Astrocyte of the cerebellum (primary cell): ENCODE measurements at regions not wholly inside any gene's neighbourhood (a gene's known extent, or its start where the extent isn't known, plus 50 kb on each side); places are given as distances from the start of the nearest gene placed in this dataset.

Experiments
- DNase-seq: peaks from one replicate; pipeline ENCODE4 v3.0.0-alpha.2; 2011; ENCODE audit warnings: low read depth
- H3K4me3 ChIP-seq: 2 replicates; pipeline ENCODE4 v1.5.1; 2011; ENCODE audit warnings: mild to moderate bottlenecking, low read depth, low read length, moderate library complexity
- in situ Hi-C: cut with HindIII; loops from 2 replicates; pipeline ENCODE4 v1.10.0; 2017; ENCODE audit warnings: low sequenced_read_pairs
- TF ChIP-seq, protein P1 (sequence below): IDR thresholded peaks from 2 replicates; pipeline ENCODE4 v1.5.1; 2012; ENCODE audit warnings: low read length, low read depth, moderate library complexity, mild to moderate bottlenecking; ENCODE audit errors: missing control alignments

DNA sequence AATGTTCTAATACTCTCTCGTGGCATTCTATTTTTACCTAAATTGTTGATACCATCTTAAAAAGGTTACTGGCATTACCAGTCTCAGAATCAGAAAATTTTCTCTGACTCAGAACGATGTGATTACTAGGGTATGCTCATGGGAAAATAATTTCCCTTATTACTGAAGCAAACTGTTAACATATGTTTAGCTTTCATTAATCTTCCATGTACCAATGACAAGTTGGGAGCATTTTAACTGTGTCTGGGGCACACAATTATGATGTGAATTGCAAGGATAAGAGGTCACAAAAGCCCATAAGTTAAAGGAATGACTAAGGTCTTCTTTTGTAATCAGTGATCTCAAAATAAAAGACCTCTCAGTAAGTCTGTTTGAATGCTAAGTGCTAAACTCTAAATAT, 1254.6 kb downstream of the PCDH18 start:
- H3K4me3 ChIP-seq, result no peak overlapping the region
- in situ Hi-C loops, result no loop called here
- TF ChIP-seq, protein P1, sequence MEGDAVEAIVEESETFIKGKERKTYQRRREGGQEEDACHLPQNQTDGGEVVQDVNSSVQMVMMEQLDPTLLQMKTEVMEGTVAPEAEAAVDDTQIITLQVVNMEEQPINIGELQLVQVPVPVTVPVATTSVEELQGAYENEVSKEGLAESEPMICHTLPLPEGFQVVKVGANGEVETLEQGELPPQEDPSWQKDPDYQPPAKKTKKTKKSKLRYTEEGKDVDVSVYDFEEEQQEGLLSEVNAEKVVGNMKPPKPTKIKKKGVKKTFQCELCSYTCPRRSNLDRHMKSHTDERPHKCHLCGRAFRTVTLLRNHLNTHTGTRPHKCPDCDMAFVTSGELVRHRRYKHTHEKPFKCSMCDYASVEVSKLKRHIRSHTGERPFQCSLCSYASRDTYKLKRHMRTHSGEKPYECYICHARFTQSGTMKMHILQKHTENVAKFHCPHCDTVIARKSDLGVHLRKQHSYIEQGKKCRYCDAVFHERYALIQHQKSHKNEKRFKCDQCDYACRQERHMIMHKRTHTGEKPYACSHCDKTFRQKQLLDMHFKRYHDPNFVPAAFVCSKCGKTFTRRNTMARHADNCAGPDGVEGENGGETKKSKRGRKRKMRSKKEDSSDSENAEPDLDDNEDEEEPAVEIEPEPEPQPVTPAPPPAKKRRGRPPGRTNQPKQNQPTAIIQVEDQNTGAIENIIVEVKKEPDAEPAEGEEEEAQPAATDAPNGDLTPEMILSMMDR, result no peak
- DNase-seq, result no peak

DNA sequence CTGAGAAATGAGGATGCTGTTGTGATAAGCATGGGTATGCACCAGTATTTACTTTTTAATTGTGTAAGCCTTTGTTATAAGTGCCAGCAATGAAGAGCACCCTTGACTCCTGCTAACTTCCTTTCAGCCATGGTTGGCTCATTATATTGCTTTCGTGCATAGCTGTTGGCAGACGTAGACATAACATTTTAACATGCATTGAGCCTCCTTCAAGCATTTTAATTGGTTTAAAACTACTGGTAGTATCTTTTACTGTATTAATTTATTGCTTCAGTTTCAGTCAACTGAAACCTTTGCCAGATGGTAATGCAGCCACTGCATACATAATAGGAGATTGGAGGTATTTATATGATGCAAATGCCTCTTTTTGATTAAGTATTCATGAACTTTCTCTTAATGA, 1285.4 kb downstream of the PCDH18 start:
- no peak for DNase-seq
- in situ Hi-C loops, result no loop called here
- TF ChIP-seq, protein P1, result no peak
- no peak overlapping the region for H3K4me3 ChIP-seq

DNA sequence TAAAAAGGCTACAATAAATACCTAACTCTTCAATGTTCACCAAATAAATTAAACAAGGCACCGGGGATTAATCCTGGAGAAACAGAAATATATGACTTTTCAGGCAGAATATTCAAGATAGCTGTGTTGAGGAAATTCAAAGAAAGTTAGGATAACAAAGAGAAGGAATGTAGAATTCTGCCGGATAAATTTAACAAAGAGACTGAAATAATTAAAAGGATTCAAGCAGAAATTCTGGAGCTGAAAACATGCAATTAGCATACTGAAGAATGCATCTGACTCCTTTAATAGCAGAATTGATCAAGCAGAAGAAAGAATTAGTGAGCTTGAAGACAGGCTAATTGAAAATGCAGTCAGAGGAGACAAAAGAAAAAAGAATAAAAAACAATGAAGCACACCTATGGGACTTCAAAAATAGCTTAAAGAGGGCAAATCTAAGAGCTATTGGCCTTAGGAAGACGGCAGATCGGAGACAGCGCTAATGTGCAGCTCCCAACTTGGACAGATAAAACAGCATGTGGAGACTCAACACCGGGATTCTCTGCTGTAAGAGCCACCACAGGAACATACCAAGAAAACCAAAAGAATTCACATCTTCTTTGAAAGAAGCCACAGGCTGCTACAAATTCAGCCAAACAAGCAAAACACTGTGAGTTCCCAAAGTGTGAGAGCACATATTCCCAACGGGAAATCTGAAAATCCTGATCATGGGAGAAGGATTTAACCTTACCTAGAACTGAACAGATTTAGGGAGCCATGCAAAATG, 1290.9 kb downstream of the PCDH18 start:
- TF ChIP-seq, protein P1, result no peak
- DNase-seq, result peak; percentile 84
- in situ Hi-C loops, result no loop called here
- H3K4me3 ChIP-seq, result no peak overlapping the region

DNA sequence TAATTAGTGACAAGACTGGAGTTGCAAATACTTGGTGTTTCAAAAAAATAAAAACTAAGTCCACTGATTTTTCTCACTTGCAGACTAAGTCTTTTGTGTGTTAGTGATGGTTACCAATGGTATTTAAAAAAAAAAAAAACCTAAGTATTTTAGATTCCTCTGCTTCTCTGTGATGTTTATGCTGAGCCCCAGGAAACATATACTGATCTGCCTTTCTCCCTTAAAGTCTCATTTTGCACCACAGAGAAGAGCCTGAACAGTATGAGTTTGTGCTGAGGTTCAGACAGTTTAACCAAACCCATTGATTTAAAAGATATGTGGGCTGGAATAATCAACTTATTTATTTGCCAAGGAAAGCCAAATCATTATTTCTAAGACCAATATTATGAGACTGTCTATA, 1305.0 kb downstream of the PCDH18 start:
- DNase-seq, result no peak
- no peak overlapping the region for H3K4me3 ChIP-seq
- in situ Hi-C loops, result no loop called here
- TF ChIP-seq, protein P1, result no peak

DNA sequence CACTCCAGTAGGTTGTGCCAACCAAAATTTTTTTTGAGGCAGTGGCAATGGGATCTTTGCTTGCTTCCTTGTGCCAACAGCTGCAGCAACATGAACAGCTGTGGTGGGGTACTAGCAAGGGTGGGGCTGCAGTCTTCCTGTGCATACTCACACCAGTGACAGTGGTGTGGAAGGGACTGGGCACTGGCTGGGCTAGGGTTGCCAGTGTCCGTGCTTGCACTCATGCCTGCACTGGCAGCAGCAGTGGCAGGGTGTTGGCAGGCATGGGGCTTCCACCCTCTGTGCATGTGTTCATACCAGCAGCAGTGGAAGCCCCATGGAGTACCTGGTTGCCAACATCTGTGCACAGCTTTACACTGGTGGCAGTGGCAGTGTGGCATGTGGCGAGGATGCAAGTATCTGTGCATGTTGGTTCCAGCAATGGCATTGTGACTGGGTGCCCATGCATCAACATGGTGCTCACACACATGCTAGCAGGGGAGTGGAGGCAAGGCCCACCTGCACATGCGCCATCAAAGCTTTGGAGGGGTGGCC, 1312.6 kb downstream of the PCDH18 start:
- H3K4me3 ChIP-seq, result no peak overlapping the region
- DNase-seq, result no peak
- TF ChIP-seq, protein P1, result no peak
- in situ Hi-C loops, result no loop called here

DNA sequence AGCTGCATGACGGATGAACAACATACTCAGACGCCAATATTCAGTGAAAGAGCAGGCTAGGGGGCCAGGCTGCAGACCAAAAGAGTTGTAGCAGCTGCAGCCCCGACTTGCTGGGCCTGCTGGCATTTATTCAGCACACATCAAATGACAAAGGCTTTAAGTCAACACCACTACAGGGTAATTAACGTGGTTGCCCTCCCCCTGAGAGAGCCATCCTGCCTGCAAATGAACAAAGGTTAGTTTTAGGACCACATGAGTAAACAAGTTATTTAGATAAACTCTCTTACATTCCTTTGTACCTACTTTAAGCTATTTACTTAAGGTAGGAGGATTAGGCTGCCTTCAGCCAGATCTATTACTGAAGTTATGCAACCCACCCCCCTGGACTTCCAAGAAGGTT, 1329.1 kb downstream of the PCDH18 start:
- in situ Hi-C loops, result no loop called here
- TF ChIP-seq, protein P1, result no peak

DNA sequence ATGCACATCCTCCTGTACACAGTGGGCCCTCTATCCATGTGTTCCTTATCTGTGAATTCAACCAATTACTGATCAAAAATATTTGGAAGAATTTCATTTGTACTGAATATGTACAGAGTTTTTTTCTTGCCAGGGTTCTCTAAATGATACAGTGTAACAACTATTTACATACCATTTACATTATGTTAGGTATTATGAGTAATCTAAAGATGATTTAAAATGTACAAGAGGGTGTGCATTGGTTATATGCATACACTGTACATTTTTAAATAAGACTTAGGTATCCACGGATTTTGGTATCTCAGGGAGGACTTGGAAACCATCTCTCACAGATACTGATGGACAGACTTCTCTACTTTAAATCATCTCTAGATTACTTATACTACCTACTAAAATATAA, 1333.9 kb downstream of the PCDH18 start:
- no peak for DNase-seq
- in situ Hi-C loops, result no loop called here
- TF ChIP-seq, protein P1, result no peak
- H3K4me3 ChIP-seq, result no peak overlapping the region

More for the DNA sequence above, 1329.1 kb downstream of the PCDH18 start:
- H3K4me3 ChIP-seq, result no peak overlapping the region
- no peak for DNase-seq
